Endothelial cell (in vitro differentiated cells): ENCODE measurements at regions not wholly inside any gene's neighbourhood (a gene's known extent, or its start where the extent isn't known, plus 50 kb on each side); places are given as distances from the start of the nearest gene placed in this dataset.

Experiments used
- DNase-seq: peaks from one replicate; pipeline ENCODE4 v3.0.0; 2021; ENCODE audit warnings: low spot score
- H3K27ac Mint-ChIP-seq: one replicate; pipeline ENCODE4 v1.8.0; 2021; ENCODE audit warnings: mixed read lengths, inconsistent platforms; ENCODE audit not compliant: unreplicated experiment
- H3K27me3 Mint-ChIP-seq: one replicate; pipeline ENCODE4 v1.8.0; 2021; ENCODE audit warnings: mild to moderate bottlenecking, moderate library complexity, mixed read lengths, inconsistent platforms; ENCODE audit not compliant: unreplicated experiment
- H3K36me3 Mint-ChIP-seq: one replicate; pipeline ENCODE4 v1.8.0; 2021; ENCODE audit warnings: mild to moderate bottlenecking, low read depth, mixed read lengths, inconsistent platforms; ENCODE audit not compliant: unreplicated experiment
- H3K4me1 Mint-ChIP-seq: one replicate; pipeline ENCODE4 v1.8.0; 2021; ENCODE audit warnings: mild to moderate bottlenecking, mixed read lengths, inconsistent platforms; ENCODE audit not compliant: unreplicated experiment
- H3K4me3 Mint-ChIP-seq: one replicate; pipeline ENCODE4 v1.8.0; 2021; ENCODE audit warnings: mild to moderate bottlenecking, mixed read lengths, inconsistent platforms; ENCODE audit not compliant: unreplicated experiment
- H3K9me3 Mint-ChIP-seq: one replicate; pipeline ENCODE4 v1.8.0; 2021; ENCODE audit warnings: mixed read lengths, inconsistent platforms; ENCODE audit not compliant: unreplicated experiment
- CTCF ChIP-seq: fragments of 200-600 bp; sonication (generic); IDR thresholded peaks from one replicate; pipeline ENCODE4 v1.5.0; 2021; ENCODE audit warnings: antibody characterized with exemption; ENCODE audit not compliant: unreplicated experiment

- H3K9me3 Mint-ChIP-seq, result no peaks in the 10 kb centered on the region
- H3K36me3 Mint-ChIP-seq, result no peaks in the 10 kb centered on the region
- H3K4me3 Mint-ChIP-seq, result no peak overlapping the region
- peaks cover 5% of the 10 kb centered on the region for H3K4me1 Mint-ChIP-seq
- no peak for DNase-seq
- H3K27me3 Mint-ChIP-seq, result peaks cover 2% of the 10 kb centered on the region
- TF ChIP-seq CTCF, result no peak
- H3K27ac Mint-ChIP-seq, result no peak overlapping the region
Measured at GRCh38 chrX:118218079-118218478, 101.5 kb upstream of the KLHL13 start.

GRCh38 chrX:118218940-118219339 lies 102.3 kb upstream of the KLHL13 start:
- no peak overlapping the region for H3K27ac Mint-ChIP-seq
- no peak overlapping the region for H3K4me3 Mint-ChIP-seq
- no peak for DNase-seq
- H3K36me3 Mint-ChIP-seq, result no peaks in the 10 kb centered on the region
- no peaks in the 10 kb centered on the region for H3K9me3 Mint-ChIP-seq
- H3K4me1 Mint-ChIP-seq, result peaks cover 5% of the 10 kb centered on the region
- peaks cover 2% of the 10 kb centered on the region for H3K27me3 Mint-ChIP-seq
- no peak for TF ChIP-seq CTCF

GRCh38 chrX:118219866-118220265 lies 103.3 kb upstream of the KLHL13 start:
- no peaks in the 10 kb centered on the region for H3K36me3 Mint-ChIP-seq
- DNase-seq, result no peak

GRCh38 chrX:118220509-118220908 lies 103.9 kb upstream of the KLHL13 start:
- Mint-ChIP-seq H3K36me3 (no peaks in the 10 kb centered on the region), H3K4me3 (no peak overlapping the region), H3K27ac (no peak overlapping the region), H3K27me3 (no peaks in the 10 kb centered on the region), H3K4me1 (peaks cover 5% of the 10 kb centered on the region), H3K9me3 (no peaks in the 10 kb centered on the region)
- no peak for DNase-seq
- TF ChIP-seq CTCF, result no peak

More at GRCh38 chrX:118219866-118220265, 103.3 kb upstream of the KLHL13 start:
- peaks cover 5% of the 10 kb centered on the region for H3K4me1 Mint-ChIP-seq
- no peaks in the 10 kb centered on the region for H3K9me3 Mint-ChIP-seq
- H3K4me3 Mint-ChIP-seq, result no peak overlapping the region
- no peak overlapping the region for H3K27ac Mint-ChIP-seq
- H3K27me3 Mint-ChIP-seq, result peaks cover 2% of the 10 kb centered on the region
- no peak for TF ChIP-seq CTCF

- TF ChIP-seq CTCF, result no peak
Measured at GRCh38 chrX:118221270-118221669, 104.7 kb upstream of the KLHL13 start.

More at GRCh38 chrX:118221270-118221669, 104.7 kb upstream of the KLHL13 start:
- no peak for DNase-seq
- no peak overlapping the region for H3K4me3 Mint-ChIP-seq
- H3K9me3 Mint-ChIP-seq, result no peaks in the 10 kb centered on the region
- no peaks in the 10 kb centered on the region for H3K27me3 Mint-ChIP-seq
- no peak overlapping the region for H3K27ac Mint-ChIP-seq
- no peaks in the 10 kb centered on the region for H3K36me3 Mint-ChIP-seq
- H3K4me1 Mint-ChIP-seq, result peaks cover under 1% of the 10 kb centered on the region
